HEK293 (cell line): ENCODE measurements at regions not wholly inside any gene's neighbourhood (a gene's known extent, or its start where the extent isn't known, plus 50 kb on each side); places are given as distances from the start of the nearest gene placed in this dataset.
"Not testable (repeated sequence)": the region's sequence is repeated elsewhere in the genome, so short reads cannot be mapped to it uniquely, and the experiment has no call there.

Source experiments
- CTCF ChIA-PET: fragments of 350-600 bp; formaldehyde crosslinking; extraction: SDS; loops from one replicate; lab custom pipeline; 2021; ENCODE audit warnings: antibody characterized with exemption; lab: Yijun Ruan, JAX
- POLR2A ChIA-PET: fragments of 300-600 bp; formaldehyde crosslinking; extraction: SDS; loops from one replicate; lab custom pipeline; 2020; ENCODE audit warnings: antibody characterized with exemption, inconsistent platforms; lab: Yijun Ruan, JAX
- H3K27ac ChIP-seq: fragments of 200-500 bp; sonication (Bioruptor generic); 2 replicates; pipeline ENCODE4 v1.5.1; 2014; ENCODE audit warnings: low read depth, low read length, control low read depth, inconsistent platforms; ENCODE audit errors: extremely low read depth
- H3K36me3 ChIP-seq, 2 experiments: fragments of 200-500 bp in 1 of 2; sonication (Bioruptor generic) in 1 of 2; 1 replicate in 1 of 2; 2 replicates in 1 of 2; pipeline ENCODE4 v1.5.1; 2014 to 2017; ENCODE audit warnings: inconsistent platforms in 2 of 2, low read length in 2 of 2; ENCODE audit not compliant: control insufficient read depth in 2 of 2, insufficient read depth in 1 of 2
- H3K4me1 ChIP-seq: fragments of 200-500 bp; sonication (Bioruptor generic); 2 replicates; pipeline ENCODE4 v1.5.1; 2014; ENCODE audit warnings: mild to moderate bottlenecking, low read length, inconsistent platforms; ENCODE audit not compliant: control insufficient read depth, insufficient read depth
- H3K4me3 ChIP-seq: 2 replicates; pipeline ENCODE4 v1.5.1; 2011; ENCODE audit warnings: low read depth, mild to moderate bottlenecking, control low read depth, low read length, moderate library complexity
- H3K9me3 ChIP-seq: fragments of 200-500 bp; sonication (Bioruptor generic); 2 replicates; pipeline ENCODE4 v1.5.1; 2014; ENCODE audit warnings: low read depth, low read length, inconsistent platforms; ENCODE audit not compliant: control insufficient read depth, insufficient read depth
- GLIS1 ChIP-seq: fragments of 450-650 bp; formaldehyde crosslinking; IDR thresholded peaks from 2 replicates; pipeline ENCODE4 v1.5.1; 2016; ENCODE audit warnings: missing biosample characterization, missing genetic modification characterization
- HOXD13 ChIP-seq: sonication (generic); formaldehyde crosslinking; IDR thresholded peaks from 2 replicates; pipeline ENCODE4 v1.8.0; 2022; ENCODE audit warnings: missing genetic modification reagents, borderline replicate concordance
- REST ChIP-seq: fragments of 450-650 bp; formaldehyde crosslinking; IDR thresholded peaks from 2 replicates; pipeline ENCODE4 v1.5.1; 2016; ENCODE audit warnings: missing biosample characterization, missing genetic modification characterization
- ZBTB8A ChIP-seq: fragments of 450-650 bp; formaldehyde crosslinking; IDR thresholded peaks from 2 replicates; pipeline ENCODE4 v1.5.1; 2016; ENCODE audit warnings: missing biosample characterization, missing genetic modification characterization
- ZIC2 ChIP-seq: fragments of 450-650 bp; formaldehyde crosslinking; IDR thresholded peaks from 2 replicates; pipeline ENCODE4 v1.5.1; 2016; ENCODE audit warnings: missing biosample characterization, missing genetic modification characterization
- ZNF132 ChIP-seq: fragments of 450-650 bp; formaldehyde crosslinking; IDR thresholded peaks from 2 replicates; pipeline ENCODE4 v1.5.1; 2017; ENCODE audit warnings: missing biosample characterization, missing genetic modification characterization, borderline replicate concordance
- ZNF221 ChIP-seq: fragments of 450-650 bp; formaldehyde crosslinking; IDR thresholded peaks from 2 replicates; pipeline ENCODE4 v1.5.1; 2017; ENCODE audit warnings: missing biosample characterization, missing genetic modification characterization, borderline replicate concordance
- ZNF266 ChIP-seq: fragments of 450-650 bp; formaldehyde crosslinking; IDR thresholded peaks from 2 replicates; pipeline ENCODE4 v1.5.1; 2016; ENCODE audit warnings: missing biosample characterization, missing genetic modification characterization, low read depth
- ZNF529 ChIP-seq: fragments of 450-650 bp; formaldehyde crosslinking; IDR thresholded peaks from 2 replicates; pipeline ENCODE4 v1.5.1; 2017; ENCODE audit warnings: missing genetic modification characterization, missing biosample characterization; ENCODE audit not compliant: insufficient replicate concordance
- ZNF548 ChIP-seq: fragments of 450-650 bp; formaldehyde crosslinking; IDR thresholded peaks from 2 replicates; pipeline ENCODE4 v1.5.1; 2016; ENCODE audit warnings: missing biosample characterization, missing genetic modification characterization
- ZNF549 ChIP-seq: fragments of 450-650 bp; IDR thresholded peaks from 2 replicates; pipeline ENCODE4 v1.5.1; 2018; ENCODE audit warnings: missing biosample characterization, missing genetic modification characterization, mild to moderate bottlenecking, inconsistent platforms, moderate library complexity
- ZNF585B ChIP-seq: fragments of 450-650 bp; formaldehyde crosslinking; IDR thresholded peaks from 2 replicates; pipeline ENCODE4 v1.5.1; 2016; ENCODE audit warnings: missing biosample characterization, missing genetic modification characterization
- ZNF626 ChIP-seq: fragments of 450-650 bp; sonication (Bioruptor Pico); formaldehyde crosslinking; IDR thresholded peaks from 2 replicates; pipeline ENCODE4 v1.5.1; 2018; ENCODE audit warnings: missing biosample characterization, missing genetic modification characterization, inconsistent platforms
- ZNF670 ChIP-seq: fragments of 450-650 bp; formaldehyde crosslinking; IDR thresholded peaks from 2 replicates; pipeline ENCODE4 v1.5.1; 2016; ENCODE audit warnings: missing biosample characterization, missing genetic modification characterization, low read depth
- ZNF701 ChIP-seq: fragments of 450-650 bp; formaldehyde crosslinking; IDR thresholded peaks from 2 replicates; pipeline ENCODE4 v1.5.1; 2016; ENCODE audit warnings: missing biosample characterization, missing genetic modification characterization
- ZNF792 ChIP-seq: fragments of 450-650 bp; formaldehyde crosslinking; IDR thresholded peaks from 2 replicates; pipeline ENCODE4 v1.5.1; 2016; ENCODE audit warnings: missing biosample characterization, missing genetic modification characterization
- ZNF830 ChIP-seq: fragments of 450-650 bp; IDR thresholded peaks from 2 replicates; pipeline ENCODE4 v1.5.0; 2018; ENCODE audit warnings: missing biosample characterization, missing genetic modification characterization, low read depth, mild to moderate bottlenecking, moderate library complexity

GRCh38 chr12:127981875-127982274 is 285.1 kb upstream of the TMEM132C start:
- no peak for TF ChIP-seq ZNF670
- no peak for TF ChIP-seq ZNF221 (tag by site-specific recombination)
- no peak for TF ChIP-seq ZNF585B (tag by site-specific recombination)
- no peak for TF ChIP-seq GLIS1 (tag by site-specific recombination)
- Histone ChIP-seq H3K9me3 (no peaks in the 10 kb centered on the region), H3K36me3 (no peaks in the 10 kb centered on the region), H3K27ac (no peak overlapping the region), H3K4me3 (no peak overlapping the region), H3K4me1 (no peaks in the 10 kb centered on the region)
- CTCF ChIA-PET, result no interaction called here
- POLR2A ChIA-PET, result no interaction called here

- CTCF ChIA-PET, H3K4me3 ChIP-seq, H3K9me3 ChIP-seq, POLR2A ChIA-PET, H3K27ac ChIP-seq, H3K4me1 ChIP-seq, H3K36me3 ChIP-seq: not testable (repeated sequence)
Measured at GRCh38 chr12:127983213-127983791, 283.7 kb upstream of the TMEM132C start.

- ChIA-PET POLR2A (no interaction called here), CTCF (no interaction called here)
- no peak overlapping the region for H3K27ac ChIP-seq
- H3K4me3 ChIP-seq, result no peak overlapping the region
- H3K4me1 ChIP-seq, result no peaks in the 10 kb centered on the region
- TF ChIP-seq ZBTB8A (tag by site-specific recombination) (no peak), ZNF830 (tag by site-specific recombination) (no peak), ZNF626 (tag by site-specific recombination) (no peak), ZNF266 (tag by site-specific recombination) (no peak), REST (tag by site-specific recombination) (no peak), ZNF529 (tag by site-specific recombination) (no peak), ZNF132 (no peak), ZNF792 (tag by site-specific recombination) (no peak), ZIC2 (tag by site-specific recombination) (no peak), ZNF701 (tag by site-specific recombination) (no peak), HOXD13 (CRISPR knock-in tag) (no peak), ZNF549 (no peak), ZNF548 (no peak)
- H3K9me3 ChIP-seq, result no peaks in the 10 kb centered on the region
- H3K36me3 ChIP-seq, result no peaks in the 10 kb centered on the region
Measured at GRCh38 chr12:127984386-127985055, 282.4 kb upstream of the TMEM132C start.
